ENCODE measurements at regions not wholly inside any gene's neighbourhood (a gene's known extent, or its start where the extent isn't known, plus 50 kb on each side); places are given as distances from the start of the nearest gene placed in this dataset.

GRCh38 chr10:117927332-117927731, 119.4 kb downstream of the RAB11FIP2 start:
- TF ChIP-seq RCOR1 (IDR thresholded peaks at IDR 0.05; ENCODE audit: low read depth, low read length) (no peak), REST (IDR thresholded peaks at IDR 0.05) (no peak), ELK1 (IDR thresholded peaks at IDR 0.05; ENCODE audit: low read depth, low read length) (no peak), FOSB (CRISPR knock-in tag; IDR thresholded peaks at IDR 0.05) (no peak), POLR2AphosphoS2 (conservative IDR thresholded peaks at IDR 0.05; ENCODE audit: low read length) (no peak), RAD21 (conservative IDR thresholded peaks at IDR 0.05 in 1 of 2, IDR thresholded peaks at IDR 0.05 in 1 of 2) (no peak), KDM5A (IDR thresholded peaks at IDR 0.05) (no peak), CEBPB (IDR thresholded peaks at IDR 0.05) (no peak), HDAC2 (IDR thresholded peaks at IDR 0.05) (no peak), TP53 (CRISPR knock-in tag; IDR thresholded peaks at IDR 0.05) (no peak), MAZ (IDR thresholded peaks at IDR 0.05; ENCODE audit: borderline replicate concordance, low read depth, low read length) (no peak), EP300 (IDR thresholded peaks at IDR 0.05) (no peak), EHF (CRISPR knock-in tag; IDR thresholded peaks at IDR 0.05) (no peak), HOXB13 (CRISPR knock-in tag; IDR thresholded peaks at IDR 0.05; ENCODE audit: low read depth) (no peak)
- ATAC-seq = no peak
- CTCF ChIA-PET = no interaction called here

GRCh38 chr10:117927871-117928270, 118.9 kb downstream of the RAB11FIP2 start:
- Histone ChIP-seq H3K4me3 (no peak overlapping the region), H3K9me3 (no peaks in the 10 kb centered on the region), H3K4me2 (no peak overlapping the region), H3K27ac (no peak overlapping the region), H3K4me1 (no peaks in the 10 kb centered on the region)
- ATAC-seq (no peak), DNase-seq (ENCODE audit: low read depth in 1 of 2, low spot score in 1 of 2) (no peak), FAIRE-seq (no peak)
- TF ChIP-seq GATA3 (IDR thresholded peaks at IDR 0.05; ENCODE audit: borderline replicate concordance) (no peak), USF2 (IDR thresholded peaks at IDR 0.05) (peak; percentile 57; the same call in 1 of the 2 replicates)
- 34% methylated on average over 4 of the region's 4 CpGs for WGBS (ENCODE audit: missing lambda C conversion rate)
- CTCF ChIA-PET = no interaction called here
- POLR2A ChIA-PET = no interaction called here

More at GRCh38 chr10:117927332-117927731, 119.4 kb downstream of the RAB11FIP2 start:
- 0% methylated on average over 1 of the region's 1 CpG for WGBS (ENCODE audit: missing lambda C conversion rate)
- H3K9me3 ChIP-seq = no peaks in the 10 kb centered on the region
- DNase-seq (ENCODE audit: low read depth in 1 of 2, low spot score in 1 of 2) = no peak
- H3K4me1 ChIP-seq = no peaks in the 10 kb centered on the region
- H3K4me2 ChIP-seq = no peak overlapping the region
- H3K27ac ChIP-seq = no peak overlapping the region
- no peak overlapping the region for H3K4me3 ChIP-seq
- POLR2A ChIA-PET = no interaction called here
- FAIRE-seq = no peak

GRCh38 chr10:117928281-117928680, 118.5 kb downstream of the RAB11FIP2 start:
- FAIRE-seq (no peak), ATAC-seq (no peak), DNase-seq (ENCODE audit: low read depth in 1 of 2, low spot score in 1 of 2) (no peak)
- Histone ChIP-seq H3K4me2 (no peak overlapping the region), H3K4me3 (no peak overlapping the region), H3K9me3 (no peaks in the 10 kb centered on the region), H3K4me1 (no peaks in the 10 kb centered on the region), H3K27ac (no peak overlapping the region)
- 50% methylated on average over 6 of the region's 6 CpGs for WGBS (ENCODE audit: missing lambda C conversion rate)
- CTCF ChIA-PET = no interaction called here
- POLR2A ChIA-PET = no interaction called here
- TF ChIP-seq BCL3 (IDR thresholded peaks at IDR 0.05) (no peak), CHD2 (IDR thresholded peaks at IDR 0.05; ENCODE audit: low read length, partially characterized antibody) (no peak), SREBF2 (IDR thresholded peaks at IDR 0.05) (no peak), ZSCAN20 (CRISPR knock-in tag; IDR thresholded peaks at IDR 0.05) (no peak), RAD21 (conservative IDR thresholded peaks at IDR 0.05 in 1 of 2, IDR thresholded peaks at IDR 0.05 in 1 of 2) (no peak), NFE2L2 (conservative IDR thresholded peaks at IDR 0.05; ENCODE audit: low read length) (no peak), EHMT2 (IDR thresholded peaks at IDR 0.05; ENCODE audit: low read depth) (no peak), ZC3H11A (IDR thresholded peaks at IDR 0.05) (no peak), FOXS1 (CRISPR knock-in tag; IDR thresholded peaks at IDR 0.05) (no peak), ELK1 (IDR thresholded peaks at IDR 0.05; ENCODE audit: low read depth, low read length) (no peak), MYC (IDR thresholded peaks at IDR 0.05; ENCODE audit: borderline replicate concordance, low read length) (no peak), ESRRA (IDR thresholded peaks at IDR 0.05; ENCODE audit: borderline replicate concordance, low read length) (no peak), BHLHE40 (IDR thresholded peaks at IDR 0.05; ENCODE audit: low read depth, low read length) (no peak), ZFP36 (IDR thresholded peaks at IDR 0.05; ENCODE audit: borderline replicate concordance, partially characterized antibody) (no peak)

Measured in A549 (cell line).